Stimulated activated CD4-positive, alpha-beta T cell treated with anti-CD3 and anti-CD28 coated beads, TNF-alpha, amount 100 ng/mL, for 48 hours (primary cell): ENCODE measurements at regions not wholly inside any gene's neighbourhood (a gene's known extent, or its start where the extent isn't known, plus 50 kb on each side); places are given as distances from the start of the nearest gene placed in this dataset.
"Not testable (repeated sequence)": the region's sequence is repeated elsewhere in the genome, so short reads cannot be mapped to it uniquely, and the experiment has no call there.

Experiments
- DNase-seq, 3 donors: peaks; one replicate each; pipeline ENCODE4 v3.0.0-alpha.2; 2020; ENCODE audit warnings: low read depth in 3 of 3

DNA sequence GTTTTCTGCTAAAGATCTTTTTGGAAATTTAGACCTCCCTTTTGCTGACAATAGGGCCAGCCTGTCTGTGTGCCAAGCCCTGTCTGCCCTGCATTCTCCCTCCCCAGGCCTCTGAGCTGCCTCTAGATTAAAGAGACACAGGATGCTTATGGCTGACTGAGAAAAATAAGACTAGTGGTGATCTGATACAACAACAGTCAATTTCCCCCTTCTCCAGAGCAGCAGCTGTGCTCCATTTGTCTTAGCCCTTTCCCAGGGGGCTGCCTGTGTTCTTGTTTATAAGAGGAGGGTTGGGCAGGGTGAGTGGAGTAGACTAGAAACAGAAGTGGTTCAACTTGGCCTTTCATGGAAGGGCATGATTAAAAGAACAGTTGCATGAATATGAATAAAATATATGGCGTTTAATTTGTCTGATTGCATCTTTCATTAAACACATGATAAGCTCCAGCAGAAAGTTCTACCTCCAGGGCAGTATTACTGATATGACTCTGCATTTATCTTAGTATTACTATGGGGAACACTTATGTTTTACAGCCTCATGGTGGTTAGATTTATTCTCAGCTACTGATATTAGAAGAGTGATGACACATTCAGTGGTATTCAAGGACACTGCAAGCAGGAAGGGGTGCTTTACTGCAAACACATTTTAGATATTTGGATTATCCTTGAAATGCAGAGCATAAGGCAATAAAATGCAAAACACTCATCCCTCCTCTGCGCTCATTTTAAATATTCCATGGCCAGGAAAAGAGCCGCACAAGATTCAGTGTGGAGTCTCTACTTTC is 150.2 kb upstream of the CLEC14A start:
- DNase-seq, result no peak

DNA sequence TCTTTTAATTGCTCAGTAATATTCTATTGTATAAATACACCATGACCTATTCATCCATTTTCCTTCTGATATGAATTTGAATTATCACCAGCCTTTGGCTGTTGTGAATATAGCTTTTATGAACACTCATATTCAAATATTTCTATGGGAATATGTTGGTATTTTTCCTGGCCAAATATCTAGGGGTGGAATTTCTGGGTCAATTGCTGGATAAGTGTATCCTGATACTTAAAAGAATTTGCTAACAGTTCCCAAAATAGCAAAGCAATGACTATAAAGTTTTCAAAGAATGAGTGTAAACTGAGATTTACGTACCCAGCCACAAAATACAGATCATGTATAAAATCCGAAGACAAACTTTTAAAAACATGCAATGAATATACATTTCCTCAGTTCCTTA is 148.7 kb upstream of the CLEC14A start:
- DNase-seq, result no peak

DNA sequence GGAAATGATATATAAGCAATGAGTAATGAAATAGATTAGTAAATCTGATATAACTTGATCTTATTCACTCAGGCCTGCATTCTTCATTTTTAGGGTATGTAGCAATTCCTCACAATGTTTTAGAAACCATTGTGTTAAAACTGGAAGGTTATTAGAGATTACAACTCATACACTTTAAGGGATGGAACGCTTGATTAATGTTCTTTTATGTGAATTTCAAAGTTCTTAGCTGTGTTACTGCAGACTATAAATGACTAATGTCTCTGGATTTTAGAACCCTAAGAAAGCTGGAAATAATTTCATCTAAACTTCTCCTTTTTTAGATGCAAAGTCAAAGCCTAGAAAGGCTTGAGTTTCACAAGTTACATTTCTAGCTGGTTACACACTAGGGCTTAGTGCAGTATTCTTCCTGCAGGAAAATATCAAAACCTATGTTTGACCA is 148.2 kb upstream of the CLEC14A start:
- no peak for DNase-seq

DNA sequence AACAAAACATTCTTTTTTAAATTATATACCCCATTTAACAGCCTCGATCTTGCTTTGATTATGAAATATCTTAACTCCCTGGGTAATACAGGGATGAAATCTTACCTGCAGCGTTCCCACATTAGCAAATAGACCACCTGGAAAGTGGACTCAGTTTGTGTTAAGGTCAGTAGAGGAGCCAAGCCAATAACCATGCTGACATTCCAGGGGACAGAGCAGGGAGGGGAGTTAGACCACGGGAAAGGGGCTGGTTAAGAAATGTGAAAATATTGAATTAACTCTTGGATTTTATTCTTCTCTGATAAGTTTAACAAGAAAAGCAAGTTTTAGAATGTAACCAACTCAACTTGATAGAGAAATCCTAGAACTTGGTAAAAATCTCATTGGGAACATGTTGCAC is 144.9 kb upstream of the CLEC14A start:
- no peak for DNase-seq

DNA sequence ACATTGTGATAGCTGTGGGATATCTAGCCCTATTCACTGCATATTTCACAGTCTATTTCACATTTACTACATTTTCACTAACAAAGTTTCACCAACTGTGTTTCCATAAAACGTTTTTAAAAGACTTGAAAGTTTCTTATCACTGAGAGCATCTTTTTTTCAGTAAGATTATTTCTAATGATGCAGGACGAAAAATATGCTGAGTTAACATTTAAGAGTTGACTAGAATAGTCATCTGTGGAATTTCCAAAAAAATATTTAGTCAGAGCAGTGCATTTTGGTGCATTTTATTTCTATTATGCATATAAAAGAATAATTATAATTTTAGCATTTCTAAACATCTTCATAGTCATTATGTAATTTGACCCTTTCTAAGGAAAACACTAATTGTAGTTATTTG is 143.8 kb upstream of the CLEC14A start:
- DNase-seq, result no peak

DNA sequence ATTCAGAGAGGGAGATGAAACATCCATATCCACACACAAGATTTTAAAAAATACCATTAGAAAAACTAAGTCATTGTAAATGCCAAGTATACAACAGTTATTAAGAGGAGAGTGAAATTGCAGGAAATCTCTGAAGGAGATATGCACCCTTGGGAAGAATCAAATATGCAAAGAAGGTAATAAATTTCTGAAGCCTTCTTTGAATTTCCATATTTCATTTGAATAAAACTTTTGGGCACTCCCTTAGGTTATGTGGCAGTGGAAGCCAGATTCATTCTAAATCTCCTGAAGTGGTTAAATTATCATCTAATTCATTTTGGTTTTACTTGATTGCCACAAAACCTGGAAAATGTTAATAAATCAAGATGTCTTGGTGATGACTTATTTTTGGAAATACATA is 138.9 kb upstream of the CLEC14A start:
- no peak for DNase-seq

DNA sequence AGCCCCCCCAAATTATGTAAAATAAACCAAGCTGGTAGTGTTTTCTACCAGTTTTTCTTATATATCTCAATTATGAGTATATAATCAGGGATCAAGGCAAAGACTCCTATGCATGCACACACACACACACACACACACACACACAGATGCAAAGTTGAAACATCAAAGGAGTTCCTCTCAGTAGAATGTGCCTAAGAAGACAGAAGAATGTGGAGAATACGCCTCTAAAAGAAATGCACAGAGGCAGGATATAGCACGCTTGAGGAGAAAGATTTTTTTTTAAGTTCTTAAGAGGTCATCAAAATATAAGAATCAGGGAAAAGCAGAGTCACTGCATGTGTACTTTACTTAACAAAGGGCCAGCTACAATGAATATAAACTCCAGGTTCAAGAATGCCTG is 138.2 kb upstream of the CLEC14A start:
- no peak for DNase-seq

DNA sequence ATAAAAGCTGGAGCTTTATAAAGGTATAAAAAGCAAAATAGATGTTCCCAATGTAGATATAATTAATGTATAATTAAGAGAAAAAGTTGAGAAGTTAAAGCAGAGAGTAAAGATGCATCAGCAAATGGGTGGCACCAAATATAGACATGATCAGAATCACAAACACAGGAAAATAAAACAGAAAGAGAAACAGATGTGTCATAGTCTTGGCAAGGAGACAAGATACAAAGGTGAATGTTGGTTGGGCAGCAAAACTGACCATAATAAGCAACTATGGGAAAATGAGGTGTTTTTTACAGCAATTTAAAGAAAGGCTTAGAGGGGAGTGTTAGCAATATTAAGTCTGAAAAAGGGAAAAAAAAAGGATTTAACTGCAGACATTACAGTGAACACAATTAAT is 135.4 kb upstream of the CLEC14A start:
- no peak for DNase-seq

DNA sequence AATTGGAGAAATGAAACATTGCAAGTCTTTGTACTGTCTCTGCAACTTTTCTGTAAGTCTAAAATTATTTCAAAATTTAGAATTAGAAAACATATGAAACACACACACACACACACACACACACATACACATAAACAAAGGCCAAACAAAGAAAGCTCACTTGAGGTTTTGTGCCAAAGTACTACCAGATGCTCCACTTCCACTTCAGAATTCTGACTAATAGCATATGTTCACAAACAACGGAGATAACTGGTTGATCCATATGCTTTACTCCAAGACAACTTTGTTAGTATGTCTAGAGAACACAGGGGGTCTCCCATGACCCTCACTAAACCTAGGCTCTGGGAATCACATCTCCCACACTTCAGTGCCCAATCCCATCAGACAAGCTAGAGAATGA is 133.8 kb upstream of the CLEC14A start:
- DNase-seq, result no peak

DNA sequence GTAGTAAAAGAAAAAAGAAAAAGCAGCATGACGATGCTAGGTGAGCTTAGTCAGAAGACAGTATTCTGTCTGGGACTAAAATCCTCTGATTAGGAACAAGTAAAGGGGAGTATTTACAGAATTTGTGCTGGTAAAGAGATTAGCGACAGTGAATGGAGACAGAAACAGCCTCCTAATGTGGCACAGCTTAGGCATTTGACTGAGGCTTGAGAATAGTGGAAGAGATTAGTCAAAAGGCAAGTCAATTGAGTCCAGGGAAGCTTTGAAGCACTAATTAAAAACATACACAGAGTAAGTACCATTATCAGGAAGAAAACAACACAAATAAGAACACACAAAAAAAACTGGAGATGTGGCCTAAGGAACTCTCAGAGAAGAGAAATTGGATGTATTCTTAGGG is 131.9 kb upstream of the CLEC14A start:
- no peak for DNase-seq

DNA sequence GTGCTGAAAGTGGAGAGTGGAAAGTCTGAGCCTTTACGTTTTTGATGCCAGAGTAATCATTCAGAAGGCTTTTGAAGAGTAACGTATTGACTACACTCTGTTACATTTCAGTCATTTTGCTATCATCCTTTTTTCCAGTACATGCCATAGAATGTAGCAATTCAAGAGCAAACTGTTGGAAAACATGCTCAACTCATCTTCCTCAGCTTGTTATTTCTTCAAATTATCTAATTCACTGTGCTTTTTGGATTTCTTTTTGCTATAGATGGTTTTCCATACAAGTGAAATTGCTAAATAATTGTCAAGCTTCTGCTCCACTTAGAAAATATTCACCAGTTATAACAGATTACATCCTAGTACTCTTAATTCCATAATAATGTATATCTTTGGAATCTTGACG is 129.9 kb upstream of the CLEC14A start:
- DNase-seq, result no peak

DNA sequence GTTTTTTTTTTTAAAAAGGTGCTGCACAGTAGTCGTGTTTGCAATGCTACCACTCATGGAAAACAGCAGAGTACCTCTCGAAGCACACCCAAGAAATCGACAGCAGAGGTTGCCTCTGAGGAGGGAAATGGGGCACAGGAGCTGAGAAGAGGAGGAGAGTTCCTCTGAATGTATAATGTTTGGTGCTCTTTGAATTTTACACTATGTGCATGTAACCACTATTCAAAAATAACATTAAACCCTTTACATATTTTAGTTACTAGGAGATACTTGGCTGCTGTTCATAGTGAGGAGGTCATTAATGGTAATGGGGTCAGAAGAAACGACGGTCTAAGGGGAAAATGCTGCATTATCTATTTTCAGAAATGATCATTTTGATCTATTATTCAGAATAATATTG is 129.4 kb upstream of the CLEC14A start:
- DNase-seq, result no peak

DNA sequence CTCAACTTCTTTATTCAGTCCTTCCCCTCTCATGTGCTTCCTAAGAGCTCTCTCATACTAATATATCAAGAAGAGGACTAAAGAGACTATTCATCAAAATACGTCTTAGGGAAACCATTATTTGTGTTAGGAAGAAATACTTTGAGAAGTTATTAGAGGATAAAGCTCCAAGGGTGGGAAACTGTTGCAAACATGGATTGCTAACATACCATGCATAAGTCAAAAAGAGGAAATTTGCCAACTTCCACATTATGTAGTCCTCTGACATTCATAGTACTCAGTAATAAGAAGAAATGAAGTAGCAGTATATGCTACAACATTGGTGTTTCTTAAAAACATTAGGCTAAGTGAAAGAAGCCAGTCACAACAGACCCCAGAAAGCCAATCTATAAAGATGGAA is 128.8 kb upstream of the CLEC14A start:
- no peak for DNase-seq

DNA sequence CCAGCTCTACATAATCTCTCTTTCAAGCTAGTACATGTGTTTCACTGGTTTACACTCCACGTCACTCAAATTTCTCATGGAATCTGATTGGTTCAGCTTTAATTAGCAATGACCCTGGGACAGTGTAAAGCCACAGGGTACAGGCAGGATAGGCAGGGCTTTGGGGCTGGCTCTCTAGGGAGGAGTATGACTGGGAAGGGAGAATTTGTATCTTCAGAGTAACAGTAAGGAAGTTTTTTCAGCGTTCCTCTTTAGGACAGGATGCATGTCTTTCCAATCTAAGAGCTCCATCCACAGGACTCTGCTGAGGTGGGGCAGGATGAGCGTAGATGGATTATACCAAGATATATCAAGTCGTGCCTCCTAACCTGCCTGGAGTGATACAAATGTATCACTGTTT is 112.0 kb upstream of the CLEC14A start:
- DNase-seq, result no peak

DNA sequence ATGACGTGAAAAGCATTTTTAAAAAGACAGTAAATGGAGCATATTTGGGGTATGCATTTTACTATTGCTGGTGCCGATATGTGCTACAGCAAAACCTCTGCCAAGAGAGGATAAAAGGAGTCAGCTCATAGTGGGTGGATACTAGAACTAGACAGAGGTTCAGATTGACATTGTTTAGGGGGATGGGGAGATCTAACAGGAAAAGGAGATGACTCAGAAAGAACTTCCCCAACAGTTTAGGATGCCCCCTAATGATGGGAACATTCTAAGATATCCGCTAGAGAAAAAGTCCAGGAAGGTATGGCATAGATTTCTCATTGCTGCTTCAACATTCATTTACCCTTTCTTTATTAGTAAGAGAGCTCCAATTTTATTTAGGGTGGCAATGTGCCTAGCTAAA is 110.5 kb upstream of the CLEC14A start:
- DNase-seq, result no peak

DNA sequence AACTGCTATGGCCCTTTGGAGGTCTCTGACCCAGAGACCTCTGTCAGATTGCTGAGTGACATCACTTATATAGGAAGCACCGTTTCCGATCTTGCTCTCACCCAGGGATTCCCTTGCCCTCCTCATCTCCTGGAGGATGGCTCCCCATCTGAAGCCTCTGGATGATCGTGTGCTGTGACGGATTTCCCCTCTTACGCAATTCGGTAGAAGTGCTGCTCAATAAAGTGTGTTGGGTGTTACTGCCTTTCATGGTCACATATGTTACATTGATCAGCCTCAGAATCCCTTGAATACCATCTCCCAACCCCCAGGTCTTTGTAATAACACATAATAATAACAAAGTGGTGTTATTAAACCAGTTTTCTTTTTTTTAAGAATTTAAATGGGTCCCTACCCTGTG is 107.3 kb upstream of the CLEC14A start:
- DNase-seq, result no peak

DNA sequence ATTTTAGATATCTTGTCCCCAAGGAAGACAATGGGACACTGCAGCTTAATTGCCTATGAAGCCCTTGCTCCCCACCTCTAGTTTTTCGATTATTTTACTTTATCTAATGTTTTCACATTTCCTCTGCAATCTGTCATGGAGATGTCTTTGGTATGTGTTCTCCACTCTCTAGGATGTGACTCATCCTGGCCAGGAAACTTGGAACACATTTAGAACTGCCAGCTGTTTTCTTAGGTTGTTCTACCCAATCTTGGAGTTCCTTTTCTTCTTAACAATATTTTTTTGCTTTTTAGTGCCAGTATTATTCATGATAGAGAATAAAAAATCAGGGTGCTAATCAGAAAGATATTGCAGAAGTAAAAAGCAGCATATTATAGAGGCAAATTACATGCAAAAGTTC is 101.7 kb upstream of the CLEC14A start:
- no peak for DNase-seq

DNA sequence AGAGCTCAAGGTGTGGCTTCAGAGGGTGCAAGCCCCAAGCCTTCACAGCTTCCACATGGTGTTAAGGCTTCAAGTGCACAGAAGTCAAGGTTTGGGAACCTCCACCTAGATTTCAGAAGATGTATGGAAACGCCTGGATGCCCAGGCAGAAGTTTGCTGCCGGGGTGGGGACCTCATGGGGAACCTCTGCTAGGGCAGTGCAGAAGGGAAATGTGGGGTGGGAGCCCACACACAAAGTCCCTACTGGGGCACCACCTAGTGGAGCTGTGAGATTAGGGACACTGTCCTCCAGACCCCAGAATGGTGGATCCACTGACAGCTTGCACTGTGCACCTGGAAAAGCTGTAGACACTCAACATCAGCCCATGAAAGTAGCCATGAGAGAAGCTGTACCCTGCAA is 99.6 kb upstream of the CLEC14A start:
- DNase-seq, result not testable (repeated sequence)

DNA sequence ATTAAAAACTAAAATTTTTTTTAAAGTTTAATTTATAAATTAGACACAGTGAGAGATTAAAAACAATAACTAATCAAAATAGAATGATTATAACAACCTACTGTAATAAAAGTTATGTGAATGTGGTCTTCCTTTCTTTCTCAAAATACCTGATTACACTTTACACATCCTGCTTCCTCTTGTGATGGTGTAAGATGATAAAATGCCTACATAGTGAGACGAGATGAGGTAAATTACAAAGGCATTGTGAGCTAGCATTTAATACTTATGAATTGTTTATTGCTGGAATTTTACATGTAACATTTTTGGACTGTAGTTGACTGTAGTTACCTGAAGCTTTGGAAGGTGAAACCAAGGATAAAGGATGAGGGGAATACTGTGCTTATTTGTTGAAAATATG is 94.2 kb upstream of the CLEC14A start:
- DNase-seq, result no peak

DNA sequence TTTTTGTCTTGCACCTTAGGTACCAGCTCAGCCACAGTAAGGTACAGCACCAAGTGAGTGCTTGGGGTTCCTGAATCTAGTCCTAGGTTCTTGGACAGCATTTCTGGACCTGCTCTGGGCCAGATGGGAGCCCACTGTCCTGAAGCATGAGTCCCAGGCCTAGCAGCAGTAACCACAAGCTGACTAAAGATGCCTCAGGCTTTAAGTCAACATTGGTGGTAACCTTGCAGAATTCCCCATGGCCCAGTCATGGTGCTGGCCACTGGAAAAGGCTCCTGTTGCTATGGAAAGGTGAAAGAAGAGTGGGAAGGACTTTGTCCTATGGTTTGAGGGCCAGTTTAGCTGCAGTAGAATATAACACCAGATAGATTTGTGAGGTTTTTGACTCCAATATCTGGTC is 86.9 kb upstream of the CLEC14A start:
- no peak for DNase-seq

DNA sequence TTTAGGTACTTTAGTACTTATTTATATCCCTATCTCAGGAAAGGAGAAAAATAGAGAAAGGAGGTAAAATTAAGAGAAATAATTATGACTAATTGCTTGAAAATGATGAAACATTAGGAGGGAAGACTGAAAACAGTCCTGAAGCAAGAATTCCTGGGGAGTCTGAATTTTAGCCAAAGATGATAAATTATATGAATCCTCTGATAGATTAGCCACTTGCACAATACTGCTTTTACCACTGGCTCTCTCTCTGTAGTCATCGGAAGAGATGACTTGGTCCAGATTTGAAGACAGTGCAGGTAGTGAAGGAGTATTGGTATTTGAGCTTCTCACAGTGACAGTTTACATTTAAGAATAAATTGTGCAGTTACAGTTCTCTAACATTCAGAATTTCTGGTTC is 83.8 kb upstream of the CLEC14A start:
- DNase-seq, result no peak

DNA sequence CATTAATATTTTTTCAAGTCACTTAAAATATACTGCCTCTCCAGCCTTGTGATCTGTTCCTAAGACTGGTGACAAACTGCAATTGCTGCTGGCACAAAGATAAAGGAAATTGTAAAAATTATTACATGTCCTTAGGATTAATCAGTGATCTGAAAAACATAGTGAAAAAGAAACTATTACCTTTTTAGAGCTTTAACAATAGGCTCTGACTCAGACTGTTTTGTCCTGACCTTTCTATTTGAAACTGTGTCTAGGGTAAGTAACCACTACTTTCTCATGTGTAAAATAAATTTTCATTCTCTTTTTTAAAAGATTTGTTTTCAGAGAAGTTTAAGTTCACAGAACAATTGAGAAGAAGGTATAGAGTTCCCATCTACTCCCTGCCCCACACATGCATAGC is 80.4 kb upstream of the CLEC14A start:
- DNase-seq, result no peak

DNA sequence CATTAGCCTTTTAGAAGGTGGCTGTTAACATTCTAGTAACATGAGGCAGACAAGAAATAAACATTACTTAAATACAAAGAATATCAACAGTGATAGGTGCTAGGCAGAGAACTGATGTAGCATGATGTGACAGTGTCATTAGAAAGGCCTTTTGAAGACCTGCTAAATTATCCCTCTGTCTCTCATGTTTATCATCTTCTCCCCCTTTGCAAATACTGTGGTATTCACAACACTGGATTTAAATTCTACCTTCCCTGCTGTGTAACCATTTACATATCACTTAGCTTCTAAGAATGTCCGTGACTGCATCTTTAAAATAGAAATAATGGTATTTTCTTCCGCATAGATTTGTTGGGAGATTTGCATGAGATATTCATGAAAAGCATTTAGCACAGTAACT is 74.4 kb upstream of the CLEC14A start:
- no peak for DNase-seq

DNA sequence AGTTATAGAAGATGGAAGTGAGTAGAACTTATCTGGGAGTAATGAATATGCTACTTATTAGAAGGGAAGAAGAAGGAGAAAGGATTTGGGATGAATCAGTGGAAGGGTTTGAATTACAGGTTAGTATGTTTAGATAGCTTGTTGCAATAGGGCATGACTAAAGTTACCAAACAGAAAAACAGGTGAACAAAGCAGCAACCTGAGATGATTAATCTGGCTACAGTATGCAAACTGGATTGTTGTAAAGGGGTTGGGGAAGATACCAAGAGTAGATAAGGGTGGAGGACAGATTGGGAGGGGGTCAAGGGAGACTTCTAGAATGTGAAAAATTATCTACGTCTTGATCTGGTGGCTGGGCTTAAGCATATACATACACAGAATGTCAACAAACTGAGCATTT is 73.4 kb upstream of the CLEC14A start:
- DNase-seq, result no peak
